ENCODE measurements at regions not wholly inside any gene's neighbourhood (a gene's known extent, or its start where the extent isn't known, plus 50 kb on each side); places are given as distances from the start of the nearest gene placed in this dataset.
"Not testable (repeated sequence)": the region's sequence is repeated elsewhere in the genome, so short reads cannot be mapped to it uniquely, and the experiment has no call there.

GRCh38 chr7:19351341-19352304 lies 206.4 kb upstream of the FERD3L start:
- intact Hi-C loops (cut with DNase I; ENCODE audit: low total_unique reads): no loop called here
- H3K36me3 ChIP-seq: no peaks in the 10 kb centered on the region
- H3K27me3 ChIP-seq: no peaks in the 10 kb centered on the region
- H3K27ac ChIP-seq: no peak overlapping the region
- H3K4me1 ChIP-seq: no peaks in the 10 kb centered on the region
- no peaks in the 10 kb centered on the region for H3K9me3 ChIP-seq
- TF ChIP-seq POLR2AphosphoS5 (IDR thresholded peaks at IDR 0.05) (no peak), POLR2A (IDR thresholded peaks at IDR 0.05) (no peak), CTCF (IDR thresholded peaks at IDR 0.05) (no peak)
- H3K4me3 ChIP-seq: no peak overlapping the region
- DNase-seq (ENCODE audit: low spot score in 2 of 2): no peak

- DNase-seq (ENCODE audit: low spot score in 2 of 2): no peak
- TF ChIP-seq CTCF (IDR thresholded peaks at IDR 0.05) (no peak), POLR2AphosphoS5 (IDR thresholded peaks at IDR 0.05) (no peak), POLR2A (IDR thresholded peaks at IDR 0.05) (no peak)
- Histone ChIP-seq H3K4me1 (no peaks in the 10 kb centered on the region), H3K4me3 (no peak overlapping the region), H3K27me3 (no peaks in the 10 kb centered on the region), H3K27ac (no peak overlapping the region), H3K9me3 (peaks cover 6% of the 10 kb centered on the region in 2 donors), H3K36me3 (no peaks in the 10 kb centered on the region)
- intact Hi-C loops (cut with DNase I; ENCODE audit: low total_unique reads): no loop called here
Measured at GRCh38 chr7:19339512-19339911, 194.3 kb upstream of the FERD3L start.

- H3K27me3 ChIP-seq; H3K9me3 ChIP-seq; H3K4me3 ChIP-seq; H3K27ac ChIP-seq; H3K36me3 ChIP-seq; DNase-seq (ENCODE audit: low spot score in 2 of 2); intact Hi-C loops (cut with DNase I; ENCODE audit: low total_unique reads); H3K4me1 ChIP-seq: not testable (repeated sequence)
Measured at GRCh38 chr7:19338512-19338911, 193.3 kb upstream of the FERD3L start.

GRCh38 chr7:19336836-19337383 lies 191.7 kb upstream of the FERD3L start:
- no peak overlapping the region for H3K27ac ChIP-seq
- no peaks in the 10 kb centered on the region for H3K27me3 ChIP-seq
- TF ChIP-seq POLR2A (IDR thresholded peaks at IDR 0.05): no peak
- no peak for TF ChIP-seq CTCF (IDR thresholded peaks at IDR 0.05)
- TF ChIP-seq POLR2AphosphoS5 (IDR thresholded peaks at IDR 0.05): no peak
- DNase-seq (ENCODE audit: low spot score in 2 of 2): no peak
- no peaks in the 10 kb centered on the region for H3K36me3 ChIP-seq
- H3K9me3 ChIP-seq: peaks cover 6% of the 10 kb centered on the region in 2 donors
- intact Hi-C loops (cut with DNase I; ENCODE audit: low total_unique reads): no loop called here
- H3K4me3 ChIP-seq: no peak overlapping the region
- no peaks in the 10 kb centered on the region for H3K4me1 ChIP-seq

- Histone ChIP-seq H3K36me3 (no peaks in the 10 kb centered on the region), H3K9me3 (no peaks in the 10 kb centered on the region)
- no peak for DNase-seq (ENCODE audit: low spot score in 2 of 2)
Measured at GRCh38 chr7:19333706-19334105, 188.5 kb upstream of the FERD3L start.

More at GRCh38 chr7:19333706-19334105, 188.5 kb upstream of the FERD3L start:
- no peak for TF ChIP-seq POLR2A (IDR thresholded peaks at IDR 0.05)
- TF ChIP-seq CTCF (IDR thresholded peaks at IDR 0.05): no peak
- TF ChIP-seq POLR2AphosphoS5 (IDR thresholded peaks at IDR 0.05): no peak
- Histone ChIP-seq H3K4me3 (no peak overlapping the region), H3K4me1 (no peaks in the 10 kb centered on the region), H3K27me3 (no peaks in the 10 kb centered on the region), H3K27ac (no peak overlapping the region)
- intact Hi-C loops (cut with DNase I; ENCODE audit: low total_unique reads): no loop called here

Measured in breast epithelium (tissue), 4 donors.